ENCODE measurements at regions not wholly inside any gene's neighbourhood (a gene's known extent, or its start where the extent isn't known, plus 50 kb on each side); places are given as distances from the start of the nearest gene placed in this dataset.
"Not testable (repeated sequence)": the region's sequence is repeated elsewhere in the genome, so short reads cannot be mapped to it uniquely, and the experiment has no call there.

GRCh38 chr10:80957161-80957560 is 419.5 kb downstream of the SH2D4B start:
- no peak for DNase-seq

GRCh38 chr10:80964179-80964578 is 426.5 kb downstream of the SH2D4B start:
- no peak for DNase-seq

GRCh38 chr10:80964955-80965614 is 427.4 kb downstream of the SH2D4B start:
- no peak for DNase-seq

GRCh38 chr10:80966326-80966986 is 428.8 kb downstream of the SH2D4B start:
- no peak for DNase-seq

- DNase-seq, result not testable (repeated sequence)
Observed at GRCh38 chr10:80967357-80967756, 429.7 kb downstream of the SH2D4B start.

- no peak for DNase-seq
Observed at GRCh38 chr10:80968903-80969302, 431.2 kb downstream of the SH2D4B start.

- DNase-seq, result no peak
Observed at GRCh38 chr10:80971461-80971860, 433.8 kb downstream of the SH2D4B start.

GRCh38 chr10:80976658-80977057 is 439.0 kb downstream of the SH2D4B start:
- no peak for DNase-seq

- no peak for DNase-seq
Observed at GRCh38 chr10:80985102-80985501, 447.4 kb downstream of the SH2D4B start.

- DNase-seq, result no peak
Observed at GRCh38 chr10:80986596-80986995, 448.9 kb downstream of the SH2D4B start.

GRCh38 chr10:80988755-80989154 is 451.1 kb downstream of the SH2D4B start:
- no peak for DNase-seq

- DNase-seq, result no peak
Observed at GRCh38 chr10:80996615-80997193, 459.0 kb downstream of the SH2D4B start.

GRCh38 chr10:81000781-81001180 is 463.1 kb downstream of the SH2D4B start:
- DNase-seq, result no peak

GRCh38 chr10:81002382-81002781 is 464.7 kb downstream of the SH2D4B start:
- DNase-seq, result no peak

- DNase-seq, result no peak
Observed at GRCh38 chr10:81007872-81008271, 470.2 kb downstream of the SH2D4B start.

- no peak for DNase-seq
Observed at GRCh38 chr10:81008726-81009125, 471.0 kb downstream of the SH2D4B start.

GRCh38 chr10:81009296-81009695 is 471.6 kb downstream of the SH2D4B start:
- DNase-seq, result no peak

- DNase-seq, result no peak
Observed at GRCh38 chr10:81013771-81014170, 476.1 kb downstream of the SH2D4B start.

GRCh38 chr10:81019029-81019890 is 481.6 kb downstream of the SH2D4B start:
- no peak for DNase-seq

- DNase-seq, result no peak
Observed at GRCh38 chr10:81021428-81022129, 483.9 kb downstream of the SH2D4B start.

- no peak for DNase-seq
Observed at GRCh38 chr10:81026591-81026990, 488.9 kb downstream of the SH2D4B start.

- DNase-seq, result no peak
Observed at GRCh38 chr10:81027223-81027622, 489.5 kb downstream of the SH2D4B start.

GRCh38 chr10:81027706-81028105 is 490.0 kb downstream of the SH2D4B start:
- DNase-seq, result no peak

Measured in activated T-cell treated with anti-CD3 and anti-CD28 coated beads, Interleukin-2, amount 50 U/mL, for 1 hour (primary cell).